ENCODE measurements at regions not wholly inside any gene's neighbourhood (a gene's known extent, or its start where the extent isn't known, plus 50 kb on each side); places are given as distances from the start of the nearest gene placed in this dataset.

GRCh38 chr15:47644722-47645121 lies 72.6 kb upstream of the SEMA6D start:
- TF ChIP-seq REST (IDR thresholded peaks at IDR 0.05; ENCODE audit: low read depth), result no peak
- TF ChIP-seq EGR1 (IDR thresholded peaks at IDR 0.05), result no peak
- no peak for TF ChIP-seq EP300 (IDR thresholded peaks at IDR 0.05; ENCODE audit: borderline replicate concordance)
- no peak for TF ChIP-seq MAX (IDR thresholded peaks at IDR 0.05)
- TF ChIP-seq TCF12 (IDR thresholded peaks at IDR 0.05; ENCODE audit: low read depth), result no peak
- TF ChIP-seq USF1 (IDR thresholded peaks at IDR 0.05), result no peak
- TF ChIP-seq CREB1 (IDR thresholded peaks at IDR 0.05; ENCODE audit: low read depth), result no peak
- no peak for TF ChIP-seq YY1 (IDR thresholded peaks at IDR 0.05; ENCODE audit: low read depth)
- TF ChIP-seq ZBTB7A (IDR thresholded peaks at IDR 0.05; ENCODE audit: low read depth), result no peak
- no peak for TF ChIP-seq CEBPB (IDR thresholded peaks at IDR 0.05)
- no peak for TF ChIP-seq TAF1 (IDR thresholded peaks at IDR 0.05; ENCODE audit: low read depth)
- no peak for TF ChIP-seq FOXM1 (IDR thresholded peaks at IDR 0.05; ENCODE audit: borderline replicate concordance, low read depth)
- no peak for TF ChIP-seq TEAD4 (IDR thresholded peaks at IDR 0.05)
- TF ChIP-seq RAD21 (IDR thresholded peaks at IDR 0.05; ENCODE audit: low read depth), result no peak
- no peak for TF ChIP-seq NFIC (IDR thresholded peaks at IDR 0.05)

- no peak for TF ChIP-seq EP300 (IDR thresholded peaks at IDR 0.05; ENCODE audit: borderline replicate concordance)
Measured at GRCh38 chr15:47650564-47650963, 66.7 kb upstream of the SEMA6D start.

- TF ChIP-seq CEBPB (IDR thresholded peaks at IDR 0.05) (no peak), RAD21 (IDR thresholded peaks at IDR 0.05; ENCODE audit: low read depth) (no peak), TEAD4 (IDR thresholded peaks at IDR 0.05) (no peak), CREB1 (IDR thresholded peaks at IDR 0.05; ENCODE audit: low read depth) (no peak), NFIC (IDR thresholded peaks at IDR 0.05) (no peak), USF1 (IDR thresholded peaks at IDR 0.05) (no peak), ZBTB7A (IDR thresholded peaks at IDR 0.05; ENCODE audit: low read depth) (no peak), REST (IDR thresholded peaks at IDR 0.05; ENCODE audit: low read depth) (no peak), TAF1 (IDR thresholded peaks at IDR 0.05; ENCODE audit: low read depth) (no peak), MAX (IDR thresholded peaks at IDR 0.05) (no peak)
Measured at GRCh38 chr15:47652328-47652727, 65.0 kb upstream of the SEMA6D start.

GRCh38 chr15:47652844-47653243 lies 64.5 kb upstream of the SEMA6D start:
- no peak for TF ChIP-seq REST (IDR thresholded peaks at IDR 0.05; ENCODE audit: low read depth)
- TF ChIP-seq ZBTB7A (IDR thresholded peaks at IDR 0.05; ENCODE audit: low read depth), result no peak
- TF ChIP-seq EGR1 (IDR thresholded peaks at IDR 0.05), result no peak
- no peak for TF ChIP-seq TCF12 (IDR thresholded peaks at IDR 0.05; ENCODE audit: low read depth)
- TF ChIP-seq RAD21 (IDR thresholded peaks at IDR 0.05; ENCODE audit: low read depth), result no peak
- TF ChIP-seq CREB1 (IDR thresholded peaks at IDR 0.05; ENCODE audit: low read depth), result no peak
- no peak for TF ChIP-seq YY1 (IDR thresholded peaks at IDR 0.05; ENCODE audit: low read depth)
- TF ChIP-seq MAX (IDR thresholded peaks at IDR 0.05), result no peak
- no peak for TF ChIP-seq TAF1 (IDR thresholded peaks at IDR 0.05; ENCODE audit: low read depth)
- no peak for TF ChIP-seq CEBPB (IDR thresholded peaks at IDR 0.05)
- TF ChIP-seq EP300 (IDR thresholded peaks at IDR 0.05; ENCODE audit: borderline replicate concordance), result no peak
- no peak for TF ChIP-seq TEAD4 (IDR thresholded peaks at IDR 0.05)
- no peak for TF ChIP-seq NFIC (IDR thresholded peaks at IDR 0.05)
- TF ChIP-seq USF1 (IDR thresholded peaks at IDR 0.05), result no peak
- no peak for TF ChIP-seq FOXM1 (IDR thresholded peaks at IDR 0.05; ENCODE audit: borderline replicate concordance, low read depth)
